AG20443 (cell line): ENCODE measurements at regions not wholly inside any gene's neighbourhood (a gene's known extent, or its start where the extent isn't known, plus 50 kb on each side); places are given as distances from the start of the nearest gene placed in this dataset.

Experiments used
- DNase-seq: peaks from one replicate; pipeline ENCODE4 v3.0.0; 2012; ENCODE audit warnings: low spot score, mixed read lengths

- DNase-seq = no peak
These were observed 55.7 kb upstream of the EXOC6 start for GRCh38 chr10:92792661-92793060.
